ENCODE measurements at regions not wholly inside any gene's neighbourhood (a gene's known extent, or its start where the extent isn't known, plus 50 kb on each side); places are given as distances from the start of the nearest gene placed in this dataset.

- TF ChIP-seq CTCF (IDR thresholded peaks at IDR 0.05): no peak
- no peak for TF ChIP-seq POLR2A (IDR thresholded peaks at IDR 0.05)
Observed at GRCh38 chr13:111974341-111974640, 92.7 kb upstream of the SOX1 start.
